HCT116 (cell line): ENCODE measurements at regions not wholly inside any gene's neighbourhood (a gene's known extent, or its start where the extent isn't known, plus 50 kb on each side); places are given as distances from the start of the nearest gene placed in this dataset.

Source experiments
- ATAC-seq: fragments of 200-7000 bp; cut with Tn5 transposase; 2 replicates; pipeline ENCODE4 v1.9.1; 2020; ENCODE audit warnings: mild to moderate bottlenecking, moderate library complexity
- BruUV-seq: library from RNA; stranded (reverse); fragments of 400-500 nt; replicated peaks from 2 replicates; lab custom pipeline; 2021; lab: Mats Ljungman, UMichigan
- CTCF ChIA-PET: fragments of 300-600 bp; sonication (Branson Sonifier 250); formaldehyde crosslinking; loops from one replicate; lab custom pipeline; 2021; ENCODE audit warnings: antibody characterized with exemption; lab: Charles Lee
- POLR2A ChIA-PET: fragments of 300-600, 350-600 bp; sonication (Branson Sonifier 250); formaldehyde crosslinking; loops from one replicate; lab custom pipeline; 2021; ENCODE audit warnings: antibody characterized with exemption; lab: Charles Lee
- RAD21 ChIA-PET, 2 experiments: fragments of 300-600 bp; sonication (Branson Sonifier 250); formaldehyde crosslinking; loops; one replicate each; lab custom pipeline; 2023; ENCODE audit warnings: low total read pairs in 2 of 2; ENCODE audit not compliant: uncharacterized antibody in 2 of 2, unreplicated experiment in 2 of 2, low non-redundant PET in 1 of 2; lab: Charles Lee
- DNase-seq: peaks from one replicate; pipeline ENCODE4 v3.0.0-alpha.2; 2010; ENCODE audit warnings: low read depth, low spot score
- H2AFZ ChIP-seq: fragments of 200-600 bp; shearing (Covaris generic), sonication (generic); 2 replicates; pipeline ENCODE4 v1.6.1; 2017; ENCODE audit warnings: low read depth, mixed run types, mixed read lengths, antibody characterized with exemption, low read length; ENCODE audit not compliant: poor library complexity, severe bottlenecking
- H3K27ac ChIP-seq: 2 replicates; pipeline ENCODE4 v1.5.1; 2012; ENCODE audit warnings: low read depth, low read length
- H3K27me3 ChIP-seq: fragments of 200-600 bp; sonication (generic); 2 replicates; pipeline ENCODE4 v1.6.1; 2016; ENCODE audit warnings: mixed run types, low read length, mixed read lengths; ENCODE audit not compliant: insufficient read depth
- H3K36me3 ChIP-seq, 2 experiments: fragments of 200-500 bp in 1 of 2; fragments of 200-600 bp in 1 of 2; sonication (Bioruptor generic) in 1 of 2; sonication (generic) in 1 of 2; 2 replicates each; pipeline versions ENCODE4 v1.5.1 to v1.6.1; 2014 to 2016; ENCODE audit warnings: low read length in 2 of 2, inconsistent platforms in 1 of 2, mixed read lengths in 1 of 2, mixed run types in 1 of 2; ENCODE audit not compliant: insufficient read depth in 2 of 2, control insufficient read depth in 1 of 2
- H3K4me1 ChIP-seq, 2 experiments: fragments of 200-600 bp in 1 of 2; sonication (generic) in 1 of 2; 2 replicates each; pipeline versions ENCODE4 v1.5.1 to v1.6.1; 2012 to 2017; ENCODE audit warnings: low read length in 2 of 2, inconsistent platforms in 1 of 2, mild to moderate bottlenecking in 1 of 2, mixed read lengths in 1 of 2, mixed run types in 1 of 2, moderate library complexity in 1 of 2; ENCODE audit not compliant: insufficient read depth in 2 of 2, control insufficient read depth in 1 of 2
- H3K4me2 ChIP-seq: fragments of 200-600 bp; sonication (generic); 2 replicates; pipeline ENCODE4 v1.6.1; 2017; ENCODE audit warnings: mixed run types, low read length, mixed read lengths
- H3K4me3 ChIP-seq, 2 experiments: fragments of 200-600 bp in 1 of 2; sonication (generic) in 1 of 2; replicated peaks in 1 of 2; 2 replicates each; pipeline ENCODE4 v1.5.1; 2011 to 2016; ENCODE audit warnings: low read length in 2 of 2, control low read depth in 1 of 2, low read depth in 1 of 2, mild to moderate bottlenecking in 1 of 2, mixed read lengths in 1 of 2, mixed run types in 1 of 2
- H3K79me2 ChIP-seq: fragments of 200-600 bp; sonication (generic); 2 replicates; pipeline ENCODE4 v1.6.1; 2017; ENCODE audit warnings: mild to moderate bottlenecking, mixed run types, low read length, moderate library complexity, mixed read lengths; ENCODE audit not compliant: insufficient read depth
- H3K9ac ChIP-seq: fragments of 200-600 bp; sonication (generic); 2 replicates; pipeline ENCODE4 v1.6.1; 2016; ENCODE audit warnings: low read length, mixed read lengths
- H3K9me2 ChIP-seq: fragments of 200-600 bp; sonication (generic), shearing (Covaris generic); 2 replicates; pipeline ENCODE4 v1.6.1; 2017; ENCODE audit warnings: mixed run types, mild to moderate bottlenecking, moderate library complexity; ENCODE audit not compliant: insufficient read depth
- H3K9me3 ChIP-seq, 2 experiments: fragments of 200-500 bp in 1 of 2; fragments of 200-600 bp in 1 of 2; sonication (Bioruptor generic) in 1 of 2; sonication (generic) in 1 of 2; 2 replicates each; pipeline ENCODE4 v1.6.1; 2014 to 2017; ENCODE audit warnings: low read length in 2 of 2, mixed read lengths in 2 of 2, inconsistent platforms in 1 of 2, low read depth in 1 of 2, mild to moderate bottlenecking in 1 of 2, mixed run types in 1 of 2, moderate library complexity in 1 of 2; ENCODE audit not compliant: control insufficient read depth in 1 of 2, insufficient read depth in 1 of 2
- H4K20me1 ChIP-seq: fragments of 200-600 bp; sonication (generic), shearing (Covaris generic); 2 replicates; pipeline ENCODE4 v1.6.1; 2017; ENCODE audit warnings: mixed run types, mild to moderate bottlenecking, moderate library complexity; ENCODE audit not compliant: insufficient read depth
- ATF3 ChIP-seq: IDR thresholded peaks from 2 replicates; pipeline ENCODE4 v1.6.1; 2012
- CEBPB ChIP-seq: IDR thresholded peaks from 2 replicates; pipeline ENCODE4 v1.6.1; 2012; ENCODE audit warnings: low read depth
- EGR1 ChIP-seq: IDR thresholded peaks from 2 replicates; pipeline ENCODE4 v1.6.1; 2012; ENCODE audit warnings: low read depth
- EZH2 ChIP-seq: fragments of 200-600 bp; sonication (generic); IDR thresholded peaks from 2 replicates; pipeline ENCODE4 v1.6.1; 2017; ENCODE audit warnings: antibody characterized with exemption, mixed run types
- RAD21 ChIP-seq: IDR thresholded peaks from 2 replicates; pipeline ENCODE4 v1.6.1; 2012; ENCODE audit warnings: low read depth, mild to moderate bottlenecking
- ZFX ChIP-seq: fragments of 450-650 bp; IDR thresholded peaks from 2 replicates; pipeline ENCODE4 v1.6.1; 2017
- intact Hi-C: fragments of 100-400 bp; cut with micrococcal nuclease; formaldehyde crosslinking; loops from 2 replicates; pipeline ENCODE4 v1.10.0; 2022

- ChIA-PET POLR2A (no interaction called here), CTCF (no interaction called here), RAD21 (no interaction called here)
- Histone ChIP-seq H3K27me3 (no peaks in the 10 kb centered on the region), H3K9ac (no peak overlapping the region), H3K9me3 (no peaks in the 10 kb centered on the region), H3K9me2 (0 out of 2 replicates have a peak, but pooled peaks cover 3% of the 10 kb centered on the region), H4K20me1 (no peaks in the 10 kb centered on the region), H3K4me2 (no peak overlapping the region), H3K4me1 (no peaks in the 10 kb centered on the region), H3K4me3 (no peak overlapping the region), H2AFZ (no peak overlapping the region), H3K36me3 (no peaks in the 10 kb centered on the region), H3K27ac (no peak overlapping the region), H3K79me2 (no peaks in the 10 kb centered on the region)
- no peak for ATAC-seq
- intact Hi-C loops = no loop called here
- no TSS peak for BruUV-seq
- no peak for TF ChIP-seq ZFX
- TF ChIP-seq EZH2 = no peak
- TF ChIP-seq RAD21 = no peak
- TF ChIP-seq ATF3 = no peak
- no peak for DNase-seq
Observed at GRCh38 chr4:124092101-124092500, 620.4 kb downstream of the ANKRD50 start.

DNA sequence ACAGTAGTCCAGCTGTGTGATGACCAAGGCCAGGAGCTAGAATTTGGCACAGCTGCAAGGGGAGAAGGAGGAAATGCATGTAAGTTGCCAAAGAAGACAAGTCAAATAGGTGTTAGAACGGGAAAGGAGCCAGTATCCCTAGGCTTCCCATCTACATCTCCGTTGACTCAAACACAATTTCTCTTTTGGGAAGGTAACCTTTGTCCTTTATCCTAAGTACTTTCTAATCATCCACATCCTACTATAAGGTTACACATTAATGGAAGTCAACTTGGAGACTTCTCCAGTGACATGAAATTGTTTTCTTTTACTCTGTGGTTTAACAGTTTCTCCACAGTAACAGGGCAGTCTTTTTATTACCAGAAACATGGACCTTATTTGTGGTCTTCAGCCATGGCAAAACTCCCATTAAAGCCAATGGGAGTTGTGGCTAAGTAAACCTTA lies 620.0 kb downstream of the ANKRD50 start:
- H3K9me2 ChIP-seq = 0 out of 2 replicates have a peak, but pooled peaks cover 3% of the 10 kb centered on the region
- TF ChIP-seq CEBPB = no peak
- no peak for TF ChIP-seq EGR1
- no peak for TF ChIP-seq RAD21
- H3K9ac ChIP-seq = no peak overlapping the region
- H3K79me2 ChIP-seq = no peaks in the 10 kb centered on the region
- no peaks in the 10 kb centered on the region for H3K4me1 ChIP-seq
- intact Hi-C loops = no loop called here
- H3K4me3 ChIP-seq = no peak overlapping the region
- H2AFZ ChIP-seq = no peak overlapping the region
- ChIA-PET RAD21 (no interaction called here), CTCF (no interaction called here), POLR2A (no interaction called here)
- ATAC-seq = no peak
- no peak overlapping the region for H3K4me2 ChIP-seq
- H3K27me3 ChIP-seq = no peaks in the 10 kb centered on the region
- no TSS peak for BruUV-seq
- no peaks in the 10 kb centered on the region for H3K36me3 ChIP-seq
- no peaks in the 10 kb centered on the region for H4K20me1 ChIP-seq
- no peak overlapping the region for H3K27ac ChIP-seq
- no peaks in the 10 kb centered on the region for H3K9me3 ChIP-seq
- DNase-seq = no peak
